Spleen (tissue), 11 donors: ENCODE measurements at regions not wholly inside any gene's neighbourhood (a gene's known extent, or its start where the extent isn't known, plus 50 kb on each side); places are given as distances from the start of the nearest gene placed in this dataset.

Experiments used
- DNase-seq: peaks from one replicate; pipeline ENCODE4 v3.0.0-alpha.2; 2020
- H3K27ac ChIP-seq, 8 donors: fragments of 200-600 bp; sonication (generic) in 7 of 8; 1 replicate in 4 of 8; 2 replicates in 4 of 8; pipeline versions ENCODE4 v1.5.0 to v1.8.0; 2016 to 2021; ENCODE audit warnings: inconsistent platforms in 4 of 8, mild to moderate bottlenecking in 4 of 8, moderate library complexity in 1 of 8
- H3K27me3 ChIP-seq, 7 donors: fragments of 200-600 bp; sonication (generic) in 6 of 7; replicated peaks in 1 of 7; 1 replicate in 4 of 7; 2 replicates in 3 of 7; pipeline versions ENCODE4 v1.5.0 to v1.8.0; 2016 to 2021; ENCODE audit warnings: inconsistent platforms in 3 of 7, mild to moderate bottlenecking in 1 of 7
- H3K36me3 ChIP-seq, 6 donors: fragments of 200-600 bp; sonication (generic) in 5 of 6; 1 replicate in 4 of 6; 2 replicates in 2 of 6; pipeline versions ENCODE4 v1.5.0 to v1.8.0; 2016 to 2021; ENCODE audit warnings: inconsistent platforms in 2 of 6
- H3K4me1 ChIP-seq, 6 donors: fragments of 200-600 bp; sonication (generic) in 5 of 6; 1 replicate in 3 of 6; 2 replicates in 3 of 6; pipeline versions ENCODE4 v1.5.0 to v1.8.0; 2016 to 2021; ENCODE audit warnings: inconsistent platforms in 3 of 6
- H3K4me3 ChIP-seq, 8 donors: fragments of 200-600 bp; sonication (generic) in 7 of 8; 1 replicate in 4 of 8; 2 replicates in 4 of 8; pipeline versions ENCODE4 v1.5.0 to v1.8.0; 2016 to 2021; ENCODE audit warnings: inconsistent platforms in 4 of 8, mild to moderate bottlenecking in 4 of 8, moderate library complexity in 2 of 8
- H3K9me3 ChIP-seq, 8 donors: fragments of 200-600 bp; sonication (generic) in 7 of 8; 1 replicate in 4 of 8; 2 replicates in 4 of 8; pipeline versions ENCODE4 v1.5.0 to v1.8.0; 2016 to 2021; ENCODE audit warnings: inconsistent platforms in 4 of 8
- POLR2A ChIP-seq, 3 donors: fragments of 450-650 bp; IDR thresholded peaks; one replicate each; pipeline ENCODE4 v1.5.1; 2017; ENCODE audit warnings: antibody characterized with exemption in 3 of 3, mild to moderate bottlenecking in 1 of 3
- POLR2AphosphoS5 ChIP-seq, 3 donors: sonication (generic); formaldehyde crosslinking; IDR thresholded peaks; one replicate each; pipeline ENCODE4 v1.5.1; 2017; ENCODE audit warnings: antibody characterized with exemption in 3 of 3
- WGBS, 5 donors: extraction: QIAGEN DNeasy Blood & Tissue Kit in 3 of 5; methylation state at CpG; one replicate each; pipeline versions ENCODE4 v1.1.5 to v1.1.7; 2013 to 2018; 5-methylcytosine and 5-hydroxymethylcytosine counted together
- intact Hi-C: fragments of 100-400 bp; cut with DNase I; formaldehyde crosslinking; loops from one replicate; pipeline ENCODE4 v1.15.0; 2023; ENCODE audit warnings: low total_unique reads
- TF ChIP-seq, protein P1 (sequence below), 11 experiments: fragments of 200-600 bp in 7 of 11; fragments of 450-650 bp in 4 of 11; sonication (generic) in 4 of 11; IDR thresholded peaks in 8 of 11; conservative IDR thresholded peaks in 3 of 11; 1 replicate in 7 of 11; 2 replicates in 4 of 11; pipeline versions ENCODE4 v1.4.0 to v1.8.0; 2016 to 2021; ENCODE audit warnings: antibody characterized with exemption in 11 of 11, inconsistent platforms in 4 of 11, mild to moderate bottlenecking in 1 of 11
- donor health status: healthy with polysubstance abuse.
- donor health status: DM: no; HTN: no; CAD: no; lungs with moderate emphysema.
- donor health status: DM: no; HTN: no; CAD: no.
- donor health status: Bipolar disorder and iron deficiency.
- donor health status: healthy.
- donor health status: DM: no; HTN: no; CAD: no.
- donor health status: DM: yes; HTN: yes; CAD: no.

DNA sequence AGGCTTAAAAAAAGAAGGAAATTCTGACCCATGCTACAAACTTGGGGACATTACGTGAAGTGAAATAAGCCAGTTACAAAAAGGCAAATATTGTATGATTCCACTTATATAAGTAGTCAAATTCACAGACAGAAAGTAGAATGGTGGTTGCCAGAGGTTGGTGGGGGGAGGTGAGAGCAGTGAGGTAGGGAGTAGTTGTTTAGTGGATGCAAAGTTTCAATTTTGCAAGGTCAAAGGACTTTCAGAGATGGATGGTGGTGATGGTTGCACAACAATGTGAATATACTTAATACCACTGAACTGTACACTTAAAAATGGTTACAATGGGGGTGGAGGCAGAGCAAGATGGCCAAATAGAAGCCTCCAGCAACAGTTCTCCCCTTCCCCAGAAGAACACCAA, 86.2 kb upstream of the PLXNC1 start:
- no peak overlapping the region for H3K4me3 ChIP-seq
- WGBS, 5 donors: 84 to 98% (median 93%) methylated on average over 1 of the region's 1 CpG
- no peak for TF ChIP-seq POLR2A (IDR thresholded peaks at IDR 0.05)
- no peak for TF ChIP-seq POLR2AphosphoS5 (IDR thresholded peaks at IDR 0.05)
- TF ChIP-seq, protein P1, sequence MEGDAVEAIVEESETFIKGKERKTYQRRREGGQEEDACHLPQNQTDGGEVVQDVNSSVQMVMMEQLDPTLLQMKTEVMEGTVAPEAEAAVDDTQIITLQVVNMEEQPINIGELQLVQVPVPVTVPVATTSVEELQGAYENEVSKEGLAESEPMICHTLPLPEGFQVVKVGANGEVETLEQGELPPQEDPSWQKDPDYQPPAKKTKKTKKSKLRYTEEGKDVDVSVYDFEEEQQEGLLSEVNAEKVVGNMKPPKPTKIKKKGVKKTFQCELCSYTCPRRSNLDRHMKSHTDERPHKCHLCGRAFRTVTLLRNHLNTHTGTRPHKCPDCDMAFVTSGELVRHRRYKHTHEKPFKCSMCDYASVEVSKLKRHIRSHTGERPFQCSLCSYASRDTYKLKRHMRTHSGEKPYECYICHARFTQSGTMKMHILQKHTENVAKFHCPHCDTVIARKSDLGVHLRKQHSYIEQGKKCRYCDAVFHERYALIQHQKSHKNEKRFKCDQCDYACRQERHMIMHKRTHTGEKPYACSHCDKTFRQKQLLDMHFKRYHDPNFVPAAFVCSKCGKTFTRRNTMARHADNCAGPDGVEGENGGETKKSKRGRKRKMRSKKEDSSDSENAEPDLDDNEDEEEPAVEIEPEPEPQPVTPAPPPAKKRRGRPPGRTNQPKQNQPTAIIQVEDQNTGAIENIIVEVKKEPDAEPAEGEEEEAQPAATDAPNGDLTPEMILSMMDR (IDR thresholded peaks at IDR 0.05 in 8 of 11, conservative IDR thresholded peaks at IDR 0.05 in 3 of 11): no peak
- H3K9me3 ChIP-seq: peaks cover 0 to 5% (median 0%) of the 10 kb centered on the region in 8 donors
- H3K27me3 ChIP-seq: no peaks in the 10 kb centered on the region
- intact Hi-C loops: no loop called here
- H3K36me3 ChIP-seq: no peaks in the 10 kb centered on the region
- DNase-seq: no peak
- no peak overlapping the region for H3K27ac ChIP-seq
- no peaks in the 10 kb centered on the region for H3K4me1 ChIP-seq

DNA sequence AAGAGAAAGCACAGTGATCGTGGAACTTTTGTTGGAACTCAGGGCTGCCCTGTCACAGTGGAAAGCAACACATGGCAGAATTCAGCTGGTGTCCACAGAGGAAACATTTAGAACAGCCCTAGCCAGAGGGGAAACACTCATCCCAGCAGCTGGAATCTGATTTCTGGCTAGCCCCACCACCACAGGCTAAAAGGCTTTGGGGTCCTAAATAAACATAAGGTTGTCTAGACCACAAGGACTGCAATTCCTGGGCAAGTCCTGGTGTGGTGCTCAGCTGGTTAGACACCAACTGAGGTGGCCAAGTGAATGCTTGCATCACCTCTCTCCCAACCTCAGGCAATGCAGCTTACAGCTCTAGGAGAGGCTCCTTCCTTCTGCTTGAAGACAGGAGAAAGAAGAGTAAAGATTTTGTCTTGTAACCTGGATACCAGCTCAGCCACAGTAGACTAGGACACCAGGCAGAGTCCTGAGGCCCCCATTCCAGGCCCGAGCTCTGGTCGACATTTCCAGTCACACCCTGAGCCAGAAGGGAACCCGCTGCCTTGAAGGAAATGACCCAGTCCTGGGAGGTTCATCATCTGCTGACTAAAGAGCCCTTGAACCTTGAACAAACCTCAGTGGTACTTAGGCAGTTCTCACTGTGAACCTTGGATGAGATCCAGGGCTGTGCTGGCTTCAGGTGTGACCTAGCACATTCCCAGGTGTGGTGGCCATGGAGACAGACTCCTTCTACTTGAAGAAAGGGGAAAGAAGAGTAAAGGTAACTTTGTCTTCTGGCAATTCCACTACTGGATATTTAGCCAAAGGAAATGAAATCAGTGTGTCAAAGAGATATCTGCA, 85.4 kb upstream of the PLXNC1 start:
- H3K9me3 ChIP-seq: peaks cover 0 to 5% (median 0%) of the 10 kb centered on the region in 8 donors
- no peak overlapping the region for H3K4me3 ChIP-seq
- intact Hi-C loops: no loop called here
- H3K27me3 ChIP-seq: no peaks in the 10 kb centered on the region
- no peak overlapping the region for H3K27ac ChIP-seq
- H3K4me1 ChIP-seq: no peaks in the 10 kb centered on the region
- no peak for TF ChIP-seq POLR2A (IDR thresholded peaks at IDR 0.05)
- TF ChIP-seq, protein P1 (IDR thresholded peaks at IDR 0.05 in 8 of 11, conservative IDR thresholded peaks at IDR 0.05 in 3 of 11): no peak
- H3K36me3 ChIP-seq: no peaks in the 10 kb centered on the region
- WGBS, 5 donors: 81 to 94% (median 90%) methylated on average over 4 of the region's 4 CpGs
- DNase-seq: no peak

DNA sequence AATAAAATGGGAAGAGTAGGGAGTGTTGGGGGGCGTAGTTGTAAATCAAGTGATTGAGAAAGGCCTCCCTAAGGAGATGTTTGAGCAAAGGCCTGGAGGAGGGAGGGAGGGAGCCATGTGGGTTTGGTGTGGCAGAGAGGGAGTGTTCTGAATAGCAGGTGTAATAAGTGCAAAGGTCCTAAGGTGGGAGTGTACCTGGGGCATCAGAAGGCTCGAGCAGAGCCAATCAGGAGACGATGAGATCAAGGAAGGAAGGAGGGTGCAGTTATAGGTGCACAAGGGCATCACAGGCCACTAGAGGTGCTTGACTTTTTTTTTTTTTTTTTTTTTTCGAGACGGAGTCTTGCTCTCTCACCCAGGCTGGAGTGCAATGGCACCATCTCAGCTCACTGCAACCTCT, 77.9 kb upstream of the PLXNC1 start:
- Histone ChIP-seq H3K4me3 (no peak overlapping the region), H3K9me3 (peaks cover 0 to 7% (median 0%) of the 10 kb centered on the region in 8 donors), H3K27me3 (no peaks in the 10 kb centered on the region), H3K4me1 (no peaks in the 10 kb centered on the region), H3K27ac (no peak overlapping the region), H3K36me3 (no peaks in the 10 kb centered on the region)
- DNase-seq: no peak
- intact Hi-C loops: no loop called here
- 90 to 98% (median 90%) methylated on average over 3 to 5 of the region's 5 CpGs for WGBS, 5 donors
- TF ChIP-seq POLR2AphosphoS5 (IDR thresholded peaks at IDR 0.05) (no peak), POLR2A (IDR thresholded peaks at IDR 0.05) (no peak)
- TF ChIP-seq, protein P1 (IDR thresholded peaks at IDR 0.05 in 8 of 11, conservative IDR thresholded peaks at IDR 0.05 in 3 of 11): no peak

DNA sequence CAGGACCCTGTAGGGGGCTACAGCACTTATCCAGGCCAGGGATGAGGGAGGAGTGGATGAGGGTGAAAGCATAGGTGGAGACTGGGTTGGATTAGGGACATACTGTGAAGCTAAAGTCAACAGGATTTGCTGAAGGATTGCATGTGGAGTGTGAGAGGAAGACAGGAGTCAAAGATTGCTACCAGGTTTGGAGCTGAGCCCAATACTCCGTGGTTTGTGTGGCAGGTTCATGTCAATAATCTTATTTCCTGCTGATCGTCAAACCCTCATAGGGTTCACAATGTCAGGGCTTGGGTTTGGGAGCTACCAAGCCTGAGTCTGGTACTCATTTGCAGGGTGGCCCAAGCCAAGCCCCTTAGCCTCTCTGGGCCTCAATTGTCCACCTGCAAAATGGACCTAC, 77.1 kb upstream of the PLXNC1 start:
- intact Hi-C loops: no loop called here
- DNase-seq: no peak
- Histone ChIP-seq H3K9me3 (peaks cover 0 to 7% (median 0%) of the 10 kb centered on the region in 8 donors), H3K27me3 (no peaks in the 10 kb centered on the region), H3K4me3 (no peak overlapping the region), H3K27ac (no peak overlapping the region), H3K36me3 (no peaks in the 10 kb centered on the region), H3K4me1 (no peaks in the 10 kb centered on the region)
- TF ChIP-seq, protein P1 (IDR thresholded peaks at IDR 0.05 in 8 of 11, conservative IDR thresholded peaks at IDR 0.05 in 3 of 11): no peak
- no peak for TF ChIP-seq POLR2AphosphoS5 (IDR thresholded peaks at IDR 0.05)
- no peak for TF ChIP-seq POLR2A (IDR thresholded peaks at IDR 0.05)
- WGBS, 5 donors: 0 to 18% (median 11%) methylated on average over 2 of the region's 2 CpGs
